ENCODE measurements at regions not wholly inside any gene's neighbourhood (a gene's known extent, or its start where the extent isn't known, plus 50 kb on each side); places are given as distances from the start of the nearest gene placed in this dataset.

GRCh38 chr13:74026753-74027152 lies 107.5 kb downstream of the KLF12 start:
- TF ChIP-seq CTCF (IDR thresholded peaks at IDR 0.05; ENCODE audit: insufficient read depth, low read depth, low read length) (no peak), EZH2 (IDR thresholded peaks at IDR 0.05; ENCODE audit: insufficient read depth, low read length) (no peak)
